Thoracic aorta (tissue), 2 donors: ENCODE measurements at regions not wholly inside any gene's neighbourhood (a gene's known extent, or its start where the extent isn't known, plus 50 kb on each side); places are given as distances from the start of the nearest gene placed in this dataset.

ENCODE experiments used
- ATAC-seq: fragments of 150-250 bp; one replicate; pipeline ENCODE4 v1.8.0; 2017; ENCODE audit warnings: low read depth; ENCODE audit not compliant: insufficient number of reproducible peaks, low FRiP score
- DNase-seq: peaks from one replicate; pipeline ENCODE4 v3.0.0-alpha.2; 2020; ENCODE audit warnings: low spot score
- H3K27ac ChIP-seq, 2 donors: fragments of 200-600 bp; sonication (generic); 1 replicate in 1 of 2; 2 replicates in 1 of 2; pipeline ENCODE4 v1.5.1; 2016; ENCODE audit warnings: mild to moderate bottlenecking in 2 of 2, moderate library complexity in 2 of 2
- H3K27me3 ChIP-seq: fragments of 200-600 bp; sonication (generic); replicated peaks from 2 replicates; pipeline ENCODE4 v1.6.0; 2016; ENCODE audit warnings: mild to moderate bottlenecking; ENCODE audit not compliant: insufficient read depth
- H3K36me3 ChIP-seq: fragments of 200-600 bp; sonication (generic); one replicate; pipeline ENCODE4 v1.5.1; 2016
- H3K4me1 ChIP-seq, 2 donors: fragments of 200-600 bp; sonication (generic); 1 replicate in 1 of 2; 2 replicates in 1 of 2; pipeline versions ENCODE4 v1.5.1 to v1.6.0; 2016; ENCODE audit warnings: low read depth in 2 of 2, mild to moderate bottlenecking in 1 of 2; ENCODE audit not compliant: control insufficient read depth in 1 of 2
- H3K4me3 ChIP-seq: fragments of 200-600 bp; sonication (generic); 2 replicates; pipeline ENCODE4 v1.5.1; 2016; ENCODE audit warnings: mild to moderate bottlenecking
- H3K9me3 ChIP-seq: fragments of 200-600 bp; sonication (generic); 2 replicates; pipeline ENCODE4 v1.5.1; 2016
- TF ChIP-seq, protein P1 (sequence below): fragments of 200-600 bp; sonication (generic); IDR thresholded peaks from one replicate; pipeline ENCODE4 v1.5.1; 2019; ENCODE audit warnings: antibody characterized with exemption

- Histone ChIP-seq H3K36me3 (no peaks in the 10 kb centered on the region), H3K27ac (no peak overlapping the region), H3K4me1 (no peaks in the 10 kb centered on the region), H3K27me3 (no peaks in the 10 kb centered on the region), H3K4me3 (no peak overlapping the region), H3K9me3 (no peaks in the 10 kb centered on the region)
- ATAC-seq (no peak), DNase-seq (no peak)
- TF ChIP-seq, protein P1, sequence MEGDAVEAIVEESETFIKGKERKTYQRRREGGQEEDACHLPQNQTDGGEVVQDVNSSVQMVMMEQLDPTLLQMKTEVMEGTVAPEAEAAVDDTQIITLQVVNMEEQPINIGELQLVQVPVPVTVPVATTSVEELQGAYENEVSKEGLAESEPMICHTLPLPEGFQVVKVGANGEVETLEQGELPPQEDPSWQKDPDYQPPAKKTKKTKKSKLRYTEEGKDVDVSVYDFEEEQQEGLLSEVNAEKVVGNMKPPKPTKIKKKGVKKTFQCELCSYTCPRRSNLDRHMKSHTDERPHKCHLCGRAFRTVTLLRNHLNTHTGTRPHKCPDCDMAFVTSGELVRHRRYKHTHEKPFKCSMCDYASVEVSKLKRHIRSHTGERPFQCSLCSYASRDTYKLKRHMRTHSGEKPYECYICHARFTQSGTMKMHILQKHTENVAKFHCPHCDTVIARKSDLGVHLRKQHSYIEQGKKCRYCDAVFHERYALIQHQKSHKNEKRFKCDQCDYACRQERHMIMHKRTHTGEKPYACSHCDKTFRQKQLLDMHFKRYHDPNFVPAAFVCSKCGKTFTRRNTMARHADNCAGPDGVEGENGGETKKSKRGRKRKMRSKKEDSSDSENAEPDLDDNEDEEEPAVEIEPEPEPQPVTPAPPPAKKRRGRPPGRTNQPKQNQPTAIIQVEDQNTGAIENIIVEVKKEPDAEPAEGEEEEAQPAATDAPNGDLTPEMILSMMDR, result no peak
Measured at GRCh38 chr1:163604896-163605295, 283.1 kb downstream of the NUF2 start.

GRCh38 chr1:163608979-163609378, 287.2 kb downstream of the NUF2 start:
- Histone ChIP-seq H3K4me3 (no peak overlapping the region), H3K27me3 (no peaks in the 10 kb centered on the region), H3K27ac (no peak overlapping the region), H3K4me1 (no peaks in the 10 kb centered on the region), H3K36me3 (no peaks in the 10 kb centered on the region), H3K9me3 (no peaks in the 10 kb centered on the region)
- no peak for ATAC-seq
- DNase-seq, result no peak
- TF ChIP-seq, protein P1, result no peak

- no peaks in the 10 kb centered on the region for H3K9me3 ChIP-seq
- no peaks in the 10 kb centered on the region for H3K4me1 ChIP-seq
- no peak overlapping the region for H3K27ac ChIP-seq
- no peak overlapping the region for H3K4me3 ChIP-seq
- TF ChIP-seq, protein P1, result no peak
- H3K36me3 ChIP-seq, result no peaks in the 10 kb centered on the region
- no peak for ATAC-seq
- no peak for DNase-seq
- no peaks in the 10 kb centered on the region for H3K27me3 ChIP-seq
Measured at GRCh38 chr1:163609858-163610257, 288.1 kb downstream of the NUF2 start.

GRCh38 chr1:163610486-163610885, 288.7 kb downstream of the NUF2 start:
- Histone ChIP-seq H3K4me3 (no peak overlapping the region), H3K27me3 (no peaks in the 10 kb centered on the region), H3K9me3 (no peaks in the 10 kb centered on the region), H3K4me1 (no peaks in the 10 kb centered on the region), H3K27ac (no peak overlapping the region), H3K36me3 (no peaks in the 10 kb centered on the region)
- ATAC-seq (no peak), DNase-seq (no peak)
- TF ChIP-seq, protein P1, result no peak

DNA sequence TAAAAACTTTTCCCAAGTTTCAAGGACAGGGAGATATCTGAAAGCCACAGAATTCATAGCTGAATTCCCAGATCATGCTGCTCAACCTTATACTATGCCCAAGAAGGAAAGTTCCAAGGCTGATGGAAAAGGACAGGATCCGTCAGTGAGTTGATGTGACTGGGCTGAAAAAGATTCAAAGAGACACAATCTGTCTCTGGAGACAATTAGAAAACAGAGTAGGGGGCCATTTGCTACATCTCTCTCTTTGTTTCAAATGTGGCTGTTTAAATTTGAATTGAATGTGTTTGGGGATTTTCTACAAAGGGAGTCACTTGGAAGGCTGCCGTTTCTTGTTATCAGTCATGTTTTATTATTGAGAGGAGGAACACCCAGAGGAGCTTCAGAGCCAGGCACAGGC, 292.6 kb downstream of the NUF2 start:
- Histone ChIP-seq H3K4me1 (no peaks in the 10 kb centered on the region), H3K9me3 (no peaks in the 10 kb centered on the region), H3K4me3 (no peak overlapping the region), H3K27ac (no peak overlapping the region), H3K36me3 (no peaks in the 10 kb centered on the region), H3K27me3 (no peaks in the 10 kb centered on the region)
- DNase-seq, result no peak
- ATAC-seq, result no peak
- TF ChIP-seq, protein P1, result no peak
